H1 (cell line): ENCODE measurements at regions not wholly inside any gene's neighbourhood (a gene's known extent, or its start where the extent isn't known, plus 50 kb on each side); places are given as distances from the start of the nearest gene placed in this dataset.

Source experiments
- CTCF ChIA-PET: fragments of 300-600 bp; sonication (Branson Sonifier 250); formaldehyde crosslinking; loops from one replicate; lab custom pipeline; 2021; ENCODE audit not compliant: partially characterized antibody; lab: Charles Lee
- POLR2A ChIA-PET: fragments of 300-600 bp; sonication (Branson Sonifier 250); formaldehyde crosslinking; loops from one replicate; lab custom pipeline; 2021; ENCODE audit warnings: inconsistent platforms; ENCODE audit not compliant: partially characterized antibody; lab: Charles Lee
- DNase-seq, 2 experiments: peaks; one replicate each; pipeline versions ENCODE4 v3.0.0 to v3.0.0-alpha.2; 2010 to 2022; ENCODE audit warnings: low spot score in 2 of 2, low read depth in 1 of 2, mixed read lengths in 1 of 2
- FAIRE-seq: peaks from 2 replicates; lab custom pipeline; 2011; peaks lifted over from hg19 to GRCh38; lab: Jason Lieb, UNC
- H2AFZ ChIP-seq: 2 replicates; pipeline ENCODE4 v1.8.1; 2012; ENCODE audit warnings: low read length, inconsistent platforms
- H2AK5ac ChIP-seq: 2 replicates; pipeline ENCODE4 v1.6.1; 2013; ENCODE audit warnings: low read depth, low read length
- H2BK120ac ChIP-seq: replicated peaks from 2 replicates; pipeline ENCODE3; 2013; ENCODE audit warnings: low read depth, low read length, inconsistent platforms
- H2BK12ac ChIP-seq: 2 replicates; pipeline ENCODE4 v1.6.1; 2013; ENCODE audit warnings: low read depth, low read length
- H2BK15ac ChIP-seq: 2 replicates; pipeline ENCODE4 v1.6.1; 2013; ENCODE audit warnings: low read length
- H2BK20ac ChIP-seq: 2 replicates; pipeline ENCODE4 v1.6.1; 2013; ENCODE audit warnings: low read length
- H2BK5ac ChIP-seq: 2 replicates; pipeline ENCODE4 v1.6.1; 2013; ENCODE audit warnings: low read depth, low read length
- H3K14ac ChIP-seq: 2 replicates; pipeline ENCODE4 v1.6.1; 2013; ENCODE audit warnings: inconsistent platforms; ENCODE audit not compliant: insufficient read length
- H3K18ac ChIP-seq: 2 replicates; pipeline ENCODE4 v1.6.1; 2013; ENCODE audit warnings: low read length; ENCODE audit errors: extremely low read depth
- H3K23ac ChIP-seq: 2 replicates; pipeline ENCODE4 v1.6.1; 2013; ENCODE audit warnings: inconsistent platforms; ENCODE audit not compliant: insufficient read length
- H3K23me2 ChIP-seq: 2 replicates; pipeline ENCODE4 v1.6.1; 2013; ENCODE audit warnings: low read depth, low read length
- H3K27ac ChIP-seq: 2 replicates; pipeline ENCODE4 v1.6.1; 2011; ENCODE audit warnings: low read depth, low read length, inconsistent platforms
- H3K27me3 ChIP-seq, 4 experiments: replicated peaks in 1 of 4; 1 replicate in 1 of 4; 2 replicates in 3 of 4; pipeline versions ENCODE4 v1.6.1 to v1.8.1; 2011 to 2013; ENCODE audit warnings: low read length in 3 of 4, mild to moderate bottlenecking in 3 of 4, inconsistent platforms in 2 of 4, mixed read lengths in 2 of 4, moderate library complexity in 1 of 4; ENCODE audit not compliant: control insufficient read depth in 3 of 4, insufficient read depth in 3 of 4; ENCODE audit errors: extremely low read depth in 1 of 4
- H3K36me3 ChIP-seq, 4 experiments: 2 replicates each; pipeline versions ENCODE4 v1.6.1 to v1.8.1; 2011 to 2013; ENCODE audit warnings: mild to moderate bottlenecking in 4 of 4, low read length in 3 of 4, moderate library complexity in 2 of 4, control low read depth in 1 of 4, inconsistent platforms in 1 of 4; ENCODE audit not compliant: insufficient read depth in 4 of 4, control insufficient read depth in 2 of 4
- H3K4ac ChIP-seq: replicated peaks from 2 replicates; pipeline ENCODE3; 2013; ENCODE audit warnings: low read length, low read depth, mixed read lengths, inconsistent platforms; ENCODE audit not compliant: insufficient read length
- H3K4me1 ChIP-seq, 4 experiments: replicated peaks in 1 of 4; 1 replicate in 1 of 4; 2 replicates in 3 of 4; pipeline versions ENCODE4 v1.6.1 to v1.8.1; 2011 to 2013; ENCODE audit warnings: low read length in 3 of 4, inconsistent platforms in 2 of 4, mixed read lengths in 1 of 4; ENCODE audit not compliant: insufficient read depth in 4 of 4, control insufficient read depth in 3 of 4
- H3K4me2 ChIP-seq, 2 experiments: 2 replicates each; pipeline versions ENCODE4 v1.6.1 to v1.8.1; 2011 to 2013; ENCODE audit warnings: low read depth in 2 of 2, low read length in 2 of 2, control low read depth in 1 of 2, inconsistent platforms in 1 of 2, mild to moderate bottlenecking in 1 of 2; ENCODE audit not compliant: insufficient read depth in 1 of 2
- H3K4me3 ChIP-seq, 4 experiments: fragments of 200-600, 300-600 bp in 1 of 4; sonication (generic), shearing (Covaris generic), sonication (Bioruptor Twin) in 1 of 4; 2 replicates each; pipeline versions ENCODE4 v1.5.1 to v1.8.1; 2011 to 2016; ENCODE audit warnings: low read length in 4 of 4, low read depth in 3 of 4, control low read depth in 2 of 4, inconsistent platforms in 2 of 4, mild to moderate bottlenecking in 2 of 4, mixed read lengths in 1 of 4, moderate library complexity in 1 of 4; ENCODE audit not compliant: insufficient read depth in 2 of 4; ENCODE audit errors: extremely low read depth in 1 of 4
- H3K56ac ChIP-seq: replicated peaks from 2 replicates; pipeline ENCODE3; 2013; ENCODE audit warnings: low read depth, mild to moderate bottlenecking, mixed read lengths, low read length, inconsistent platforms; ENCODE audit not compliant: insufficient read length
- H3K79me1 ChIP-seq: 2 replicates; pipeline ENCODE4 v1.6.1; 2013; ENCODE audit warnings: low read depth, low read length, control low read depth
- H3K79me2 ChIP-seq, 2 experiments: 2 replicates each; pipeline versions ENCODE4 v1.6.1 to v1.8.1; 2012 to 2013; ENCODE audit warnings: low read length in 2 of 2, mild to moderate bottlenecking in 2 of 2, inconsistent platforms in 1 of 2; ENCODE audit not compliant: insufficient read depth in 2 of 2, control insufficient read depth in 1 of 2
- H3K9ac ChIP-seq, 4 experiments: replicated peaks in 1 of 4; 1 replicate in 1 of 4; 2 replicates in 3 of 4; pipeline versions ENCODE4 v1.6.1 to v1.8.1; 2011 to 2013; ENCODE audit warnings: low read depth in 3 of 4, low read length in 3 of 4, control low read depth in 2 of 4, mild to moderate bottlenecking in 2 of 4, moderate library complexity in 2 of 4, inconsistent platforms in 1 of 4; ENCODE audit errors: extremely low read depth in 1 of 4
- H3K9me3 ChIP-seq, 2 experiments: 2 replicates each; pipeline versions ENCODE4 v1.6.1 to v1.8.1; 2012 to 2013; ENCODE audit warnings: mild to moderate bottlenecking in 2 of 2, moderate library complexity in 2 of 2, control low read depth in 1 of 2, inconsistent platforms in 1 of 2, low read depth in 1 of 2, low read length in 1 of 2, mixed read lengths in 1 of 2; ENCODE audit not compliant: insufficient read depth in 2 of 2
- H4K20me1 ChIP-seq, 2 experiments: replicated peaks in 1 of 2; 2 replicates each; pipeline versions ENCODE3 to v1.8.1; 2011 to 2013; ENCODE audit warnings: inconsistent platforms in 2 of 2, low read length in 2 of 2, mild to moderate bottlenecking in 1 of 2; ENCODE audit not compliant: insufficient read depth in 2 of 2, control insufficient read depth in 1 of 2
- H4K5ac ChIP-seq: 2 replicates; pipeline ENCODE4 v1.6.1; 2013; ENCODE audit warnings: low read length, low read depth, mixed read lengths, inconsistent platforms; ENCODE audit not compliant: insufficient read length
- H4K8ac ChIP-seq: 2 replicates; pipeline ENCODE4 v1.8.0; 2013; ENCODE audit warnings: mild to moderate bottlenecking, moderate library complexity, low read length, inconsistent platforms; ENCODE audit not compliant: insufficient read depth; ENCODE audit errors: extremely low read depth
- H4K91ac ChIP-seq: replicated peaks from 2 replicates; pipeline ENCODE3; 2013; ENCODE audit warnings: low read length, mixed read lengths, inconsistent platforms; ENCODE audit not compliant: insufficient read length
- BACH1 ChIP-seq: IDR thresholded peaks from 2 replicates; pipeline ENCODE4 v1.6.1; 2012; ENCODE audit warnings: low read length, improper control_type of control experiment
- CREB1 ChIP-seq: IDR thresholded peaks from 2 replicates; pipeline ENCODE4 v1.6.1; 2012; ENCODE audit warnings: inconsistent platforms
- GABPA ChIP-seq: IDR thresholded peaks from 2 replicates; pipeline ENCODE4 v1.6.1; 2011; ENCODE audit warnings: mild to moderate bottlenecking, low read length, moderate library complexity, borderline replicate concordance; ENCODE audit not compliant: insufficient read depth
- JUND ChIP-seq: IDR thresholded peaks from 2 replicates; pipeline ENCODE4 v1.6.1; 2011; ENCODE audit warnings: mild to moderate bottlenecking, improper control_type of control experiment, low read length
- KDM1A ChIP-seq: fragments of 200-600, 300-600 bp; sonication (generic); IDR thresholded peaks from 2 replicates; pipeline ENCODE4 v1.7.1; 2016; ENCODE audit warnings: mild to moderate bottlenecking, low read length, borderline replicate concordance
- MAFK ChIP-seq: IDR thresholded peaks from 2 replicates; pipeline ENCODE4 v1.6.1; 2012; ENCODE audit warnings: low read depth, mild to moderate bottlenecking, improper control_type of control experiment, low read length
- NANOG ChIP-seq: IDR thresholded peaks from 2 replicates; pipeline ENCODE4 v1.6.1; 2011; ENCODE audit warnings: low read length, low read depth, mild to moderate bottlenecking, inconsistent platforms; ENCODE audit not compliant: insufficient read depth, poor library complexity, severe bottlenecking
- POLR2AphosphoS5 ChIP-seq: IDR thresholded peaks from 2 replicates; pipeline ENCODE4 v1.6.1; 2011; ENCODE audit warnings: low read depth, low read length
- SAP30 ChIP-seq: fragments of 300-600 bp; sonication (generic); IDR thresholded peaks from 2 replicates; pipeline ENCODE4 v1.7.1; 2012; ENCODE audit warnings: low read length, moderate library complexity, mild to moderate bottlenecking, inconsistent platforms; ENCODE audit not compliant: insufficient read depth, insufficient replicate concordance
- SIRT6 ChIP-seq: IDR thresholded peaks from one replicate; pipeline ENCODE4 v1.7.1; 2012; ENCODE audit warnings: low read length, inconsistent platforms
- SUZ12 ChIP-seq: fragments of 200-600 bp; sonication (generic); IDR thresholded peaks from 2 replicates; pipeline ENCODE4 v1.6.1; 2012; ENCODE audit warnings: mild to moderate bottlenecking, inconsistent platforms, low read length, moderate library complexity, mixed read lengths
- TCF12 ChIP-seq: IDR thresholded peaks from 2 replicates; pipeline ENCODE4 v1.6.1; 2011; ENCODE audit warnings: low read depth, mild to moderate bottlenecking, low read length
- WGBS, 2 experiments: shearing (Covaris generic) in 1 of 2; methylation state at CpG; one replicate each; pipeline versions ENCODE4 v1.1.6 to v1.1.7; 2013 to 2015; ENCODE audit warnings: low lambda C conversion rate in 2 of 2, mixed read lengths in 2 of 2, inconsistent platforms in 1 of 2, low coverage in 1 of 2, missing lambda C conversion rate in 1 of 2; ENCODE audit not compliant: insufficient replicate concordance in 2 of 2, insufficient coverage in 1 of 2, insufficient read length in 1 of 2; ENCODE audit errors: extremely low coverage in 1 of 2, missing lambda C conversion rate in 1 of 2; 5-methylcytosine and 5-hydroxymethylcytosine counted together

- FAIRE-seq (no peak), DNase-seq (no peak)
- no peaks in the 10 kb centered on the region for H3K79me2 ChIP-seq
- H3K56ac ChIP-seq, result no peak overlapping the region
- H4K8ac ChIP-seq, result no peak overlapping the region
- H2BK20ac ChIP-seq, result no peak overlapping the region
- H3K9me3 ChIP-seq, result peaks cover 48 to 57% of the 10 kb centered on the region in 2 experiments
- H2AFZ ChIP-seq, result no peak overlapping the region
- H3K4ac ChIP-seq, result no peak overlapping the region
- ChIA-PET CTCF (no interaction called here), POLR2A (no interaction called here)
- H3K27me3 ChIP-seq, result no peaks in the 10 kb centered on the region
- no peak overlapping the region for H3K9ac ChIP-seq
- peaks cover 0 to 3% (median 0%) of the 10 kb centered on the region in 4 experiments; a peak in 1 of 8 replicates for H3K36me3 ChIP-seq
- no peaks in the 10 kb centered on the region for H4K20me1 ChIP-seq
- no peak overlapping the region for H3K4me3 ChIP-seq
- no peak for TF ChIP-seq MAFK
- TF ChIP-seq POLR2AphosphoS5, result no peak
- no peak for TF ChIP-seq SAP30
- no peak for TF ChIP-seq SIRT6
- TF ChIP-seq KDM1A, result no peak
- TF ChIP-seq JUND, result no peak
- TF ChIP-seq NANOG, result no peak
- no peak for TF ChIP-seq SUZ12
- TF ChIP-seq CREB1, result no peak
- TF ChIP-seq BACH1, result no peak
- TF ChIP-seq TCF12, result no peak
- TF ChIP-seq GABPA, result no peak
- H3K27ac ChIP-seq, result no peak overlapping the region
- WGBS, 2 experiments, result 85% methylated on average over 6 of the region's 7 CpGs; no CpG with 5 or more reads in 1 of the 2 experiments
- no peak overlapping the region for H3K23ac ChIP-seq
- H3K4me1 ChIP-seq, result no peaks in the 10 kb centered on the region
- H3K18ac ChIP-seq, result no peak overlapping the region
- no peak overlapping the region for H2BK5ac ChIP-seq
- no peak overlapping the region for H2BK12ac ChIP-seq
- no peaks in the 10 kb centered on the region for H3K79me1 ChIP-seq
- H4K5ac ChIP-seq, result no peak overlapping the region
- H4K91ac ChIP-seq, result no peak overlapping the region
- no peaks in the 10 kb centered on the region for H3K23me2 ChIP-seq
- H2BK15ac ChIP-seq, result no peak overlapping the region
- no peak overlapping the region for H3K14ac ChIP-seq
- no peak overlapping the region for H2AK5ac ChIP-seq
- no peak overlapping the region for H2BK120ac ChIP-seq
- H3K4me2 ChIP-seq, result no peak overlapping the region
These were observed 988.9 kb upstream of the ZNF722 start for GRCh38 chr7:63009771-63010170.
